Right lobe of liver (tissue), 6 donors: ENCODE measurements at regions not wholly inside any gene's neighbourhood (a gene's known extent, or its start where the extent isn't known, plus 50 kb on each side); places are given as distances from the start of the nearest gene placed in this dataset.

Experiments used
- ATAC-seq, 4 donors: fragments of 200-7000 bp; cut with Tn5 transposase; one replicate each; pipeline ENCODE4 v1.9.1; 2020; ENCODE audit warnings: mild to moderate bottlenecking in 4 of 4, moderate library complexity in 4 of 4
- DNase-seq, 3 donors: peaks; one replicate each; pipeline ENCODE4 v3.0.0-alpha.2; 2020
- H3K27ac ChIP-seq, 3 donors: fragments of 200-600 bp; one replicate each; pipeline ENCODE4 v1.8.0; 2022
- H3K27me3 ChIP-seq, 2 donors: fragments of 200-600 bp; one replicate each; pipeline ENCODE4 v1.8.0; 2022
- H3K36me3 ChIP-seq, 4 donors: fragments of 200-600 bp; sonication (generic) in 1 of 4; one replicate each; pipeline versions ENCODE4 v1.5.1 to v1.8.0; 2017 to 2022; ENCODE audit warnings: control low read depth in 1 of 4
- H3K4me1 ChIP-seq, 4 donors: fragments of 200-600 bp; sonication (generic) in 1 of 4; one replicate each; pipeline versions ENCODE4 v1.5.1 to v1.8.0; 2017 to 2022; ENCODE audit warnings: control low read depth in 1 of 4
- H3K4me3 ChIP-seq, 3 donors: fragments of 200-600 bp; one replicate each; pipeline ENCODE4 v1.8.0; 2022
- H3K9me3 ChIP-seq, 4 donors: fragments of 200-600 bp; sonication (generic) in 1 of 4; one replicate each; pipeline versions ENCODE4 v1.5.1 to v1.8.0; 2017 to 2022; ENCODE audit warnings: control low read depth in 1 of 4
- CTCF ChIP-seq, 4 donors: fragments of 200-600 bp in 3 of 4; fragments of 450-650 bp in 1 of 4; IDR thresholded peaks; one replicate each; pipeline versions ENCODE4 v1.5.1 to v1.8.0; 2016 to 2022; ENCODE audit warnings: antibody characterized with exemption in 4 of 4, mild to moderate bottlenecking in 2 of 4
- POLR2A ChIP-seq: fragments of 450-650 bp; IDR thresholded peaks from one replicate; pipeline ENCODE4 v1.6.1; 2017; ENCODE audit warnings: antibody characterized with exemption, mild to moderate bottlenecking
- WGBS: methylation state at CpG from one replicate; pipeline ENCODE4 v1.1.6; 2018; ENCODE audit warnings: low coverage, low lambda C conversion rate; ENCODE audit not compliant: insufficient coverage; ENCODE audit errors: missing lambda C conversion rate; 5-methylcytosine and 5-hydroxymethylcytosine counted together
- intact Hi-C, 2 donors: fragments of 100-400 bp; cut with DNase I; formaldehyde crosslinking; loops; one replicate each; pipeline versions ENCODE4 v1.11.2 to v1.14.1; 2022
- donor health status: DM: no; HTN: yes; CAD: no.
- donor health status: DM: no; HTN: no; CAD: no.
- donor health status: DM: no; HTN: no; CAD: no.
- donor health status: DM: no; HTN: yes; CAD: no.
- donor health status: DM: no; HTN: yes; CAD: no.

- no peak overlapping the region for H3K4me3 ChIP-seq
- no peaks in the 10 kb centered on the region for H3K36me3 ChIP-seq
- ATAC-seq (no peak), DNase-seq (no peak)
- H3K27me3 ChIP-seq: no peaks in the 10 kb centered on the region
- no peaks in the 10 kb centered on the region for H3K4me1 ChIP-seq
- intact Hi-C loops: no loop called here
- WGBS: 38% methylated on average over 2 of the region's 3 CpGs
- H3K9me3 ChIP-seq: no peaks in the 10 kb centered on the region
- H3K27ac ChIP-seq: no peak overlapping the region
- TF ChIP-seq POLR2A: no peak
- TF ChIP-seq CTCF (IDR thresholded peaks at IDR 0.05): no peak
Observed at GRCh38 chrX:20609916-20610415, 343.3 kb upstream of the RPS6KA3 start.

- intact Hi-C loops: no loop called here
- 64% methylated on average over 4 of the region's 4 CpGs for WGBS
- H3K4me3 ChIP-seq: no peak overlapping the region
- no peaks in the 10 kb centered on the region for H3K36me3 ChIP-seq
- no peak overlapping the region for H3K27ac ChIP-seq
- no peaks in the 10 kb centered on the region for H3K9me3 ChIP-seq
- TF ChIP-seq POLR2A (no peak), CTCF (IDR thresholded peaks at IDR 0.05) (no peak)
- DNase-seq (no peak), ATAC-seq (no peak)
- no peaks in the 10 kb centered on the region for H3K4me1 ChIP-seq
- H3K27me3 ChIP-seq: no peaks in the 10 kb centered on the region
Observed at GRCh38 chrX:20606831-20607230, 340.1 kb upstream of the RPS6KA3 start.

- ATAC-seq (peak in 2 of 4 donors; percentile 17 to 29), DNase-seq (no peak)
- Histone ChIP-seq H3K27me3 (no peaks in the 10 kb centered on the region), H3K36me3 (no peaks in the 10 kb centered on the region), H3K27ac (no peak overlapping the region), H3K4me1 (no peaks in the 10 kb centered on the region), H3K9me3 (no peaks in the 10 kb centered on the region), H3K4me3 (no peak overlapping the region)
- TF ChIP-seq CTCF (IDR thresholded peaks at IDR 0.05) (no peak), POLR2A (no peak)
- 0% methylated on average over 1 of the region's 2 CpGs for WGBS
- intact Hi-C loops: no loop called here
Observed at GRCh38 chrX:20596856-20597255, 330.1 kb upstream of the RPS6KA3 start.

- intact Hi-C loops: no loop called here
- Histone ChIP-seq H3K36me3 (no peaks in the 10 kb centered on the region), H3K4me3 (no peak overlapping the region), H3K27ac (no peak overlapping the region), H3K4me1 (no peaks in the 10 kb centered on the region), H3K27me3 (no peaks in the 10 kb centered on the region), H3K9me3 (no peaks in the 10 kb centered on the region)
- no peak for ATAC-seq
- TF ChIP-seq POLR2A (no peak), CTCF (IDR thresholded peaks at IDR 0.05) (no peak)
- DNase-seq: no peak
- 56% methylated on average over 4 of the region's 6 CpGs for WGBS
Observed at GRCh38 chrX:20595928-20596575, 329.3 kb upstream of the RPS6KA3 start.
